Peyer's patch (tissue), 4 donors: ENCODE measurements at regions not wholly inside any gene's neighbourhood (a gene's known extent, or its start where the extent isn't known, plus 50 kb on each side); places are given as distances from the start of the nearest gene placed in this dataset.

ENCODE experiments used
- DNase-seq, 3 donors: peaks; one replicate each; pipeline ENCODE4 v3.0.0-alpha.2; 2017 to 2019
- H3K27ac ChIP-seq, 4 donors: fragments of 200-600 bp; sonication (generic); one replicate each; pipeline ENCODE4 v1.5.1; 2016 to 2019
- H3K27me3 ChIP-seq, 2 donors: fragments of 200-600 bp; sonication (generic); one replicate each; pipeline ENCODE4 v1.5.1; 2019
- H3K36me3 ChIP-seq, 3 donors: fragments of 200-600 bp; sonication (generic); one replicate each; pipeline ENCODE4 v1.5.1; 2016 to 2019
- H3K4me1 ChIP-seq, 4 donors: fragments of 200-600 bp; sonication (generic); one replicate each; pipeline ENCODE4 v1.5.1; 2016 to 2019
- H3K4me3 ChIP-seq, 4 donors: fragments of 200-600 bp; sonication (generic); 1 replicate in 3 of 4; 2 replicates in 1 of 4; pipeline ENCODE4 v1.5.1; 2016 to 2019; ENCODE audit warnings: mild to moderate bottlenecking in 1 of 4
- H3K9me3 ChIP-seq, 4 donors: fragments of 200-600 bp; sonication (generic); one replicate each; pipeline ENCODE4 v1.5.1; 2016 to 2019; ENCODE audit warnings: mild to moderate bottlenecking in 1 of 4
- POLR2A ChIP-seq, 2 donors: fragments of 450-650 bp; IDR thresholded peaks; one replicate each; pipeline ENCODE4 v1.5.1; 2017; ENCODE audit warnings: antibody characterized with exemption in 2 of 2, mild to moderate bottlenecking in 2 of 2, moderate library complexity in 2 of 2
- TF ChIP-seq, protein P1 (sequence below), 6 experiments: fragments of 450-650 bp in 4 of 6; fragments of 200-600 bp in 2 of 6; sonication (generic) in 1 of 6; IDR thresholded peaks; one replicate each; pipeline ENCODE4 v1.5.1; 2017 to 2019; ENCODE audit warnings: antibody characterized with exemption in 6 of 6, mild to moderate bottlenecking in 3 of 6, moderate library complexity in 1 of 6

- Histone ChIP-seq H3K27me3 (no peaks in the 10 kb centered on the region), H3K27ac (no peak overlapping the region), H3K4me1 (no peaks in the 10 kb centered on the region), H3K36me3 (no peaks in the 10 kb centered on the region), H3K4me3 (no peak overlapping the region), H3K9me3 (no peaks in the 10 kb centered on the region)
- TF ChIP-seq POLR2A (IDR thresholded peaks at IDR 0.05), result no peak
- TF ChIP-seq, protein P1, sequence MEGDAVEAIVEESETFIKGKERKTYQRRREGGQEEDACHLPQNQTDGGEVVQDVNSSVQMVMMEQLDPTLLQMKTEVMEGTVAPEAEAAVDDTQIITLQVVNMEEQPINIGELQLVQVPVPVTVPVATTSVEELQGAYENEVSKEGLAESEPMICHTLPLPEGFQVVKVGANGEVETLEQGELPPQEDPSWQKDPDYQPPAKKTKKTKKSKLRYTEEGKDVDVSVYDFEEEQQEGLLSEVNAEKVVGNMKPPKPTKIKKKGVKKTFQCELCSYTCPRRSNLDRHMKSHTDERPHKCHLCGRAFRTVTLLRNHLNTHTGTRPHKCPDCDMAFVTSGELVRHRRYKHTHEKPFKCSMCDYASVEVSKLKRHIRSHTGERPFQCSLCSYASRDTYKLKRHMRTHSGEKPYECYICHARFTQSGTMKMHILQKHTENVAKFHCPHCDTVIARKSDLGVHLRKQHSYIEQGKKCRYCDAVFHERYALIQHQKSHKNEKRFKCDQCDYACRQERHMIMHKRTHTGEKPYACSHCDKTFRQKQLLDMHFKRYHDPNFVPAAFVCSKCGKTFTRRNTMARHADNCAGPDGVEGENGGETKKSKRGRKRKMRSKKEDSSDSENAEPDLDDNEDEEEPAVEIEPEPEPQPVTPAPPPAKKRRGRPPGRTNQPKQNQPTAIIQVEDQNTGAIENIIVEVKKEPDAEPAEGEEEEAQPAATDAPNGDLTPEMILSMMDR (IDR thresholded peaks at IDR 0.05), result no peak
- no peak for DNase-seq
These were observed 1237.9 kb downstream of the CDH12 start for GRCh38 chr5:21615195-21615765.

DNA sequence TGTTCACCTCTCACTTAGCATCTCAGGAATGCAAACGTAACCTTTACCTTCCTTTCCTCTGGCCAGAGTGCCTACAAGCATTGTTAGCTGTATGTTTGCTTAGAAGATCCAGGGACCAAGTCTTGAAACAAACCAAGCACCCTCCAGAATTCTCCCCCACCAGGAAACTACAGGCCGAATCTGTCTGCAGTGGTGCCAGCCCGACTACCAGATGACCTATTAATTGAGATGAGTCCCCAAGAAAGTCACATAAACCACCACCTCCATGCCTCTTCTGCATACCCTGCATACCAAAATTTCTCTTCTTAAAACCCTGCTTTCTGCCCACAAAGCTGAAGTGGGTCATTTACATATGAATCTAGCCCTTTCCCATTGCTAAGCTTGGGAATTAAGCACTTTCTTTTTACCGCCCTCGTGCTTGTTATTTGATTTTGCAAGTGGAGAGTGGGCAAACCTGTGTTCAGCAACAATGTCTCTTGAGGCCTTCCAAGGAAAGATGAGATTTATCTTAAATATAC, 1239.1 kb downstream of the CDH12 start:
- no peaks in the 10 kb centered on the region for H3K27me3 ChIP-seq
- no peak overlapping the region for H3K27ac ChIP-seq
- no peak for DNase-seq
- H3K36me3 ChIP-seq, result no peaks in the 10 kb centered on the region
- H3K9me3 ChIP-seq, result no peaks in the 10 kb centered on the region
- no peak overlapping the region for H3K4me3 ChIP-seq
- no peak for TF ChIP-seq POLR2A (IDR thresholded peaks at IDR 0.05)
- TF ChIP-seq, protein P1 (IDR thresholded peaks at IDR 0.05), result no peak
- no peaks in the 10 kb centered on the region for H3K4me1 ChIP-seq

DNA sequence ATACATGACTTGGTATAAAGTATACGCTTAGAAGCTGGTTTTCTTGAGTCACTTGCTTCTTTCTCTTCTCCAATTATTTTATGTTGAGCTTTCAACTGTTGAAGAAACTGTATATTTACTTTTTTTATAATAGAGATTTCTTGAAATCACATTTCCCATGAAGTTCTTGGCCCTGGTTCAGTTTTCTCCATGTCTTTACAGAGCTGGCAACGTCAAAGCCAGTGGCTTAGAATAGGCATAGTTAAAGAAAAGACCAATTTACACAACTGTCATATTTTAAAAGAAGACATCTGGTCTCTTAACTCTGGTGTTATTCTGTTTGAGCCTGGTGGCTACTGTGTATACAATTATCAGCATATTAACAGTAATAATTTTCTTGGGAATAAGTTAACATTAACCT, 1249.3 kb downstream of the CDH12 start:
- Histone ChIP-seq H3K9me3 (no peaks in the 10 kb centered on the region), H3K4me1 (no peaks in the 10 kb centered on the region), H3K36me3 (no peaks in the 10 kb centered on the region), H3K4me3 (no peak overlapping the region), H3K27ac (no peak overlapping the region), H3K27me3 (no peaks in the 10 kb centered on the region)
- no peak for DNase-seq
- TF ChIP-seq POLR2A (IDR thresholded peaks at IDR 0.05), result no peak
- TF ChIP-seq, protein P1 (IDR thresholded peaks at IDR 0.05), result no peak

DNA sequence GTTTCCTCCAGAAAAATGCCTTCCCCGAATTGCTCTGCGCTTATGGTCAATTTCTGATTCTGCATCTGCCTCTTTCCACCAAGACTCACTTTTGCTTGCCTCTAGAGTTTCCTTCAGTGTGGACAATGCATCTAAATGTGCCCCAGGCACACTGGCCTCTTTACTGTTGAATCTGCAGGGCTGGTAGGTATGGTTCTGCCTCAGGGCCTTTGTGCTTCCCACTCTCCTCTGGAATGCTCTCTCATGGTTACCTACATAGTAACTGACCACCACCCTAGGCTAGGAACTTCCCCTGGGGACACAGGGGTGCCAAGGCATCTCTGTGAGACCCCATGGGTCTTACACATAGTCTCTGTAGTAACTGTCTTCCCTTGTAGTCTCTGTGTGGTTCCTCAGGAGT, 1258.6 kb downstream of the CDH12 start:
- TF ChIP-seq, protein P1 (IDR thresholded peaks at IDR 0.05), result no peak
- no peak for TF ChIP-seq POLR2A (IDR thresholded peaks at IDR 0.05)
- H3K27me3 ChIP-seq, result no peaks in the 10 kb centered on the region
- no peaks in the 10 kb centered on the region for H3K36me3 ChIP-seq
- H3K4me3 ChIP-seq, result no peak overlapping the region
- H3K9me3 ChIP-seq, result no peaks in the 10 kb centered on the region
- no peaks in the 10 kb centered on the region for H3K4me1 ChIP-seq
- no peak overlapping the region for H3K27ac ChIP-seq
- DNase-seq, result no peak

DNA sequence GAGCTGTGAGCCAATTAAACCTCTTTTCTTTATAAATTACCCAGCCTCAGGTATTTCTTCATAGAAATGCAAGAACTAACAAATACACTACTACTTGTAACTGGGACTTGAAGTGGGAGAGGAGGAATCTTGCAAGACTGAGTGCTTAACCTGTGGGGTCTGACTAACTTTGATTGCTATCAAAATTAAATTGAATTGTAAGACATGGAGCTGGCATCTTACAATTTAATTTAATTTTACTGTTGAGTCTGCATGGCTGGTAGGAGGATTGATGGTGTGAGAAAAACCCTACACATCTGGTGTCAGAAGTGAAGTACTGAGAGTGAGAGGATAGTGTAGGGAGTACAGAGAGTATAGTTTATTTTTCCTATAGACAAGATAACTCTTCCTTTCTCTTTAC, 1259.9 kb downstream of the CDH12 start:
- Histone ChIP-seq H3K4me3 (no peak overlapping the region), H3K27ac (no peak overlapping the region), H3K9me3 (no peaks in the 10 kb centered on the region), H3K27me3 (no peaks in the 10 kb centered on the region), H3K4me1 (no peaks in the 10 kb centered on the region), H3K36me3 (no peaks in the 10 kb centered on the region)
- TF ChIP-seq, protein P1 (IDR thresholded peaks at IDR 0.05), result no peak
- no peak for TF ChIP-seq POLR2A (IDR thresholded peaks at IDR 0.05)
- no peak for DNase-seq

- H3K9me3 ChIP-seq, result no peaks in the 10 kb centered on the region
- H3K4me1 ChIP-seq, result no peaks in the 10 kb centered on the region
- H3K27me3 ChIP-seq, result no peaks in the 10 kb centered on the region
- TF ChIP-seq, protein P1 (IDR thresholded peaks at IDR 0.05), result no peak
- no peak for TF ChIP-seq POLR2A (IDR thresholded peaks at IDR 0.05)
- no peaks in the 10 kb centered on the region for H3K36me3 ChIP-seq
- no peak overlapping the region for H3K27ac ChIP-seq
- no peak overlapping the region for H3K4me3 ChIP-seq
- DNase-seq, result no peak
These were observed 1271.6 kb downstream of the CDH12 start for GRCh38 chr5:21581508-21581907.
